ENCODE measurements at regions not wholly inside any gene's neighbourhood (a gene's known extent, or its start where the extent isn't known, plus 50 kb on each side); places are given as distances from the start of the nearest gene placed in this dataset.
"Not testable (repeated sequence)": the region's sequence is repeated elsewhere in the genome, so short reads cannot be mapped to it uniquely, and the experiment has no call there.

- DNase-seq = no peak
Observed at GRCh38 chr1:195186544-195186943, 1421.7 kb downstream of the KCNT2 start.

- no peak for DNase-seq
Observed at GRCh38 chr1:195185736-195186135, 1422.5 kb downstream of the KCNT2 start.

- DNase-seq = no peak
Observed at GRCh38 chr1:195185321-195185720, 1422.9 kb downstream of the KCNT2 start.

DNA sequence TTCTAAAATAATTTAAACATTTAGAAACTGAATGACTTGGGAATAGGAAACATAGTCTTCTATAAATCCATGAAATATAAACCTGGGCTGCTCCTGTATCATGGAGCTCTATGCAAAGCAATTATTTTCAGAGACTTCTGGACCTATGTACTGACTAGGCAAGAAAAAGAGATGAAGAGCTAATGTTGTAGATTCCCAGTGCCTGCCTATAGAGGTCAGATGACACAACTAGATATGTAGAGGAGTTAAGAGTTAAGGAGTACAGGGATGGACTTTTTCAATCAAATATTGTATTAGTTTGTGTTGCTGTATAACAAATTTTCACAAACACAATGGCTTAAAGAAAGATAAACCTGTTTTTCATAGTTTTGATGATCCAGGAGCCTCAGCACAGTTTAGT lies 1434.5 kb downstream of the KCNT2 start:
- DNase-seq = no peak

- not testable (repeated sequence) for DNase-seq
Observed at GRCh38 chr1:195159795-195160194, 1448.4 kb downstream of the KCNT2 start.

DNA sequence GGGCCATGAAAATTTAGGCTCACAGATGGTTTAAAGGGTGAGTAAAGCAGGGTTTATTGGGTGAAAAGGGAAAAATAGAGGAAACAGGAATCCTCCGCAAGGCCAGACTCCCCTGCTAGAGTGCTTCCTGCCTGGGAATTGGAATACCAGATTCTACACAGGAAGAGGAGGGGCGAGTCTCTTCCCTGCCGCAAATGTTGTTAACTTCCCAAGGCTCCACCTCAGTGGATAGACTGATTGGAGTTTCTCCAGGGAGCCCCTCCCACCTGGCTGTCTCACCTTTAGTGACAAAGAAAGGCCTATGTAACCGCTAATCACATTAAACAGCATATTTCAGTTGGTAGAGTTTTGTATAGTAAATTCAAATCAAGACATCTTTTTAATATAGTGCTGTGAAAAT lies 1450.1 kb downstream of the KCNT2 start:
- DNase-seq = no peak

DNA sequence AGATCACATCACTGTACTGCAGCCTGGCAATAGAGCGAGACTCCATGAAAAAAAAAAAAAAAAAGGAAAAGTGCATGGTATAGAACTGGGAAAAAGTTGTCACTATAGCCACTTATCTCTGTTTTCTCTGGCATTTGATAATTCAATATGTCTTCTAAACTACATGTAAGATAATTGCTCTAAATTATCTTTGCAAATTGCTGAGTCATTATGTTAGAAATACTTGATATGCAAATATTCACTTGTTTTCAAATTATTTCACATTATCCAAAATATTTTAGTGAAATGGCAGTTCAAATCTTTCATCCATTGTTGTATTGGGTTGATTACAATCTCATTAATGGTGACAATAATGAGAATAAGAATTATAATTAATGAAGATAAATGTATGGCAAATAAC lies 1455.1 kb downstream of the KCNT2 start:
- DNase-seq = no peak

DNA sequence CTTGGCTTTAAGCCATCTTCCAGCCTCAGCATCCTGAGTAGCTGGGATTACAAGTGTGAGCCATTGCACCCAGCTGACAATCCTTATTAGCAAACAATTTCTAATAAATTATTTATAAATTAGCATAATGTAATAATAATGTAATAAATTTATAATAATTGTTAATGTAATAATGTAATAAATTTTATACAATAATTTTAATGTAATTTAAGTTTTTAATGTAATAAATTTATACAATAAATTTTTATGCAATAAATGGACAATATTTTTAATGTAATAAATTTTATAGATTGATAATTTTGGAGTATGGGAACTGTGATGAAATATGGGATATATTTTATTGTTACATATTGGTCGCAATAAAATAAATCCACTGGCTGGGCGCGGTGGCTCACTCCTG lies 1457.5 kb downstream of the KCNT2 start:
- DNase-seq = no peak

DNA sequence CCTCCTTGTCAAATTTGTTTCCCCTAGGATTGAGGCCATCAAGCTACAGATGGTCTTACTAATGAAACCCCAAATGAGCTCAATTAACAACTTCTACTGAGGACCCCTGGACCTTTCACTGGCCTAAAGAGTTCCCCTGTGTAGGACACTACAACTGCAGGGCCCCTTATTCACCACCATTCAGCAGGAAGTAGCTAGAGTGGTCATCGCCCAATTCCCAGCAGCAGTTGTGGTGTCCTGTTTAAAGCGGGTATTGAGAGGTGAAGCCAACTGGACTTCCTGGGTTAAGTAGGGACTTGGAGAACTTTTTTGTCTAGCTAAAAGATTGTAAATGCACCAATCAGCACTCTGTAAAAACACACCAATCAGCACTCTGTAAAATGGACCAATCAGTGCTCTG lies 1466.9 kb downstream of the KCNT2 start:
- DNase-seq = no peak

- no peak for DNase-seq
Observed at GRCh38 chr1:195130598-195130997, 1477.6 kb downstream of the KCNT2 start.

GRCh38 chr1:195122497-195122896 lies 1485.7 kb downstream of the KCNT2 start:
- DNase-seq = no peak

GRCh38 chr1:195113471-195113870 lies 1494.8 kb downstream of the KCNT2 start:
- no peak for DNase-seq

- DNase-seq = no peak
Observed at GRCh38 chr1:195105773-195106172, 1502.5 kb downstream of the KCNT2 start.

- no peak for DNase-seq
Observed at GRCh38 chr1:195105281-195105680, 1503.0 kb downstream of the KCNT2 start.

GRCh38 chr1:195097316-195097715 lies 1510.9 kb downstream of the KCNT2 start:
- no peak for DNase-seq

DNA sequence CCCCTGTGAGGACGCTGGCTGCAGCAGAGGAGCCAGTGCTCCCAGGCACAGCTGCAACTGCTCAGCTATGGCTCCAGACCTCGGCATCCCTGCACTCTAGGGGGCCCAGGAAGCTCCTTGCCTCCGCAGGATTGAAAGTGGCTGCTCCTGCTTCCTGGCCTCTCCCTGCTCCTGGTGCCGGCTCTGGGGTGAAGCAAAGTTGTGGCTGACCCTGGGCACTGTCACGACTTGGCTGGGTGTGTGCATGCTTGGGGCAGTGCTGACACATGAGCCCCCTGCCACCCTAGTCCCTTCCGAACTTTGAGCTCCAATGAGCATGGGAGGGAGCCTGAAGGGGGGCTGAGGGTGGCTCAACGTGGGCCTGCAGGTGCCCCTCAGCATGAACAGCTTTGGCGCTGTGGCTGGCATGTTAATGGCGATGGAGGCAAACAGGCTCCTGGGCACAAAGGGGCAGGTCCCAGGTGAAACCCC lies 1512.2 kb downstream of the KCNT2 start:
- no peak for DNase-seq

GRCh38 chr1:195085196-195085595 lies 1523.0 kb downstream of the KCNT2 start:
- no peak for DNase-seq

GRCh38 chr1:195082183-195082582 lies 1526.1 kb downstream of the KCNT2 start:
- DNase-seq = peak; percentile 4

- no peak for DNase-seq
Observed at GRCh38 chr1:195076682-195077081, 1531.6 kb downstream of the KCNT2 start.

DNA sequence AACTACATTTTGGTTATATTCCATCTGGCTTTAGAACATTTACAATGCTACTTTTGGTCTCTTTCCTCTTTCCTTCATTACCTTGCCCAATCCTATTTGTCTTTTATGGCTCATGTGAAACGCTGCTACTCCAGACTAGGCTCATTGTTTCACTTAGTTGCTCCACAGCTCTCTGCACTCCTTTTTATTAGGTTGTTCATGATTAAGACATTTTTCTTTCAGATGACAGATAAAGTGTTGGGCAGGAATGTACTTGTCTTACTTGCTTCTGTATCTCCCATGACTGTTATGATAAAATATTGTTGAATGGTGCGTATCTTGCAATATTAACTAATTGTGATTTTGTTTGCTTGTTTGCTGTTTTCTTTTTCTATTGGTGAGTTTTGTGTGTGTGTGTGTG lies 1532.3 kb downstream of the KCNT2 start:
- DNase-seq = no peak

- no peak for DNase-seq
Observed at GRCh38 chr1:195071461-195071860, 1536.8 kb downstream of the KCNT2 start.

GRCh38 chr1:195065437-195065836 lies 1542.8 kb downstream of the KCNT2 start:
- DNase-seq = no peak

GRCh38 chr1:195064358-195064757 lies 1543.9 kb downstream of the KCNT2 start:
- DNase-seq = no peak

GRCh38 chr1:195054217-195054687 lies 1554.0 kb downstream of the KCNT2 start:
- DNase-seq = no peak

DNA sequence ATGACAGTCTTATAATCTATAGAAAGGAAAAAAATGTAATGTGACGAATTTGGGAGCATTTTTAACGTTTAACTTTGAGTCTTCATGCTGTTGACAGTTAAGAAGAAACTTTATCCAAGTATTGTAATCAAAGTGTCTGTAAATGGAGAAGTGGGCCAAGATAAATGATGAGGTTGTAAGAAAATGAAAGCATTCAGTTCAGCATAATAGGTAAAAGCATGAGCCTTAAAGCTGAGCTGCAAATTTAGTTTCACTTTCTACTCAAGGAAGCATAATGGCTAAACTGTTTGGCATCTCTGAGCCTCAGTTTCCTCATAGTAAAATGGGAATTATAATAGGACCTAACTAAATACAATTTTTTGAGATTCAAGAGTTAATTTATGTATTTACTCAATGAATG lies 1554.8 kb downstream of the KCNT2 start:
- DNase-seq = no peak

GRCh38 chr1:195047772-195048171 lies 1560.5 kb downstream of the KCNT2 start:
- no peak for DNase-seq
